ENCODE measurements at regions not wholly inside any gene's neighbourhood (a gene's known extent, or its start where the extent isn't known, plus 50 kb on each side); places are given as distances from the start of the nearest gene placed in this dataset.
"Not testable (repeated sequence)": the region's sequence is repeated elsewhere in the genome, so short reads cannot be mapped to it uniquely, and the experiment has no call there.

GRCh38 chr1:34367954-34368353 is 191.2 kb downstream of the C1orf94 start:
- TF ChIP-seq EZH2 (IDR thresholded peaks at IDR 0.05; ENCODE audit: low read depth) (no peak), CTCF (conservative IDR thresholded peaks at IDR 0.05) (no peak)
- BruUV-seq (replicated peaks) = no TSS peak
- POLR2A ChIA-PET (ENCODE audit: unreplicated experiment) = no interaction called here

GRCh38 chr1:34369701-34370455 is 193.2 kb downstream of the C1orf94 start:
- no peaks in the 10 kb centered on the region for H3F3A ChIP-seq (ENCODE audit: insufficient read depth, low read depth)
- no peak overlapping the region for H3K4me2 ChIP-seq
- no peaks in the 10 kb centered on the region for H3K9me3 ChIP-seq (ENCODE audit: insufficient read depth, low read depth)
- no peaks in the 10 kb centered on the region; the same call in 1 of the 2 replicates for H3K9me2 ChIP-seq (ENCODE audit: insufficient read depth)
- CTCF ChIA-PET = no interaction called here
- no TSS peak for BruUV-seq (replicated peaks)
- no peak overlapping the region for H3K27ac ChIP-seq
- POLR2A ChIA-PET (ENCODE audit: unreplicated experiment) = interaction anchor here (0.6 kb wide), 1 partner anchor 353 kb away, joined by 13 read pairs; no protein-coding TSS in a partner anchor
- intact Hi-C loops (cut with micrococcal nuclease; ENCODE audit: unreplicated experiment) = no loop called here
- no peaks in the 10 kb centered on the region for H4K20me1 ChIP-seq (ENCODE audit: insufficient read depth)
- no peaks in the 10 kb centered on the region for H3K79me2 ChIP-seq (ENCODE audit: low read depth)
- H2AFZ ChIP-seq = no peak overlapping the region
- H3K4me1 ChIP-seq (replicated peaks; ENCODE audit: insufficient read depth) = no peaks in the 10 kb centered on the region
- no peak for TF ChIP-seq CTCF (conservative IDR thresholded peaks at IDR 0.05)
- TF ChIP-seq EZH2 (IDR thresholded peaks at IDR 0.05; ENCODE audit: low read depth) = no peak
- H3K4me3 ChIP-seq = no peak overlapping the region
- no peak for DNase-seq
- H3K36me3 ChIP-seq (ENCODE audit: low read depth) = no peaks in the 10 kb centered on the region
- 0 out of 2 replicates have a peak, but pooled peaks cover 3% of the 10 kb centered on the region for H3K27me3 ChIP-seq (ENCODE audit: insufficient read depth, low read depth)

More at GRCh38 chr1:34367954-34368353, 191.2 kb downstream of the C1orf94 start:
- no peaks in the 10 kb centered on the region for H4K20me1 ChIP-seq (ENCODE audit: insufficient read depth)
- no peaks in the 10 kb centered on the region for H3K9me2 ChIP-seq (ENCODE audit: insufficient read depth)
- H2AFZ ChIP-seq = no peak overlapping the region
- no peak for DNase-seq
- H3K4me1 ChIP-seq (replicated peaks; ENCODE audit: insufficient read depth) = no peaks in the 10 kb centered on the region
- no peaks in the 10 kb centered on the region for H3K9me3 ChIP-seq (ENCODE audit: insufficient read depth, low read depth)
- no peaks in the 10 kb centered on the region for H3K36me3 ChIP-seq (ENCODE audit: low read depth)
- no peak overlapping the region for H3K4me3 ChIP-seq
- intact Hi-C loops (cut with micrococcal nuclease; ENCODE audit: unreplicated experiment) = no loop called here
- no peak overlapping the region for H3K27ac ChIP-seq
- CTCF ChIA-PET = no interaction called here
- no peak overlapping the region for H3K4me2 ChIP-seq
- no peaks in the 10 kb centered on the region for H3F3A ChIP-seq (ENCODE audit: insufficient read depth, low read depth)
- no peaks in the 10 kb centered on the region for H3K79me2 ChIP-seq (ENCODE audit: low read depth)
- H3K27me3 ChIP-seq (ENCODE audit: insufficient read depth, low read depth) = 0 out of 2 replicates have a peak, but pooled peaks cover 3% of the 10 kb centered on the region

GRCh38 chr1:34370748-34371147 is 194.0 kb downstream of the C1orf94 start:
- H3K36me3 ChIP-seq (ENCODE audit: low read depth) = no peaks in the 10 kb centered on the region
- no TSS peak for BruUV-seq (replicated peaks)
- H3F3A ChIP-seq (ENCODE audit: insufficient read depth, low read depth) = no peaks in the 10 kb centered on the region
- no peak overlapping the region for H3K4me3 ChIP-seq
- H3K27me3 ChIP-seq (ENCODE audit: insufficient read depth, low read depth) = 0 out of 2 replicates have a peak, but pooled peaks cover 3% of the 10 kb centered on the region
- H4K20me1 ChIP-seq (ENCODE audit: insufficient read depth) = no peaks in the 10 kb centered on the region
- TF ChIP-seq EZH2 (IDR thresholded peaks at IDR 0.05; ENCODE audit: low read depth) (no peak), CTCF (conservative IDR thresholded peaks at IDR 0.05) (no peak)
- DNase-seq = no peak
- no peak overlapping the region for H2AFZ ChIP-seq
- no peaks in the 10 kb centered on the region for H3K79me2 ChIP-seq (ENCODE audit: low read depth)
- no peaks in the 10 kb centered on the region for H3K4me1 ChIP-seq (replicated peaks; ENCODE audit: insufficient read depth)
- ChIA-PET POLR2A (ENCODE audit: unreplicated experiment) (no interaction called here), CTCF (no interaction called here)
- intact Hi-C loops (cut with micrococcal nuclease; ENCODE audit: unreplicated experiment) = no loop called here
- no peaks in the 10 kb centered on the region; the same call in 1 of the 2 replicates for H3K9me2 ChIP-seq (ENCODE audit: insufficient read depth)
- H3K4me2 ChIP-seq = no peak overlapping the region
- no peaks in the 10 kb centered on the region for H3K9me3 ChIP-seq (ENCODE audit: insufficient read depth, low read depth)
- H3K27ac ChIP-seq = no peak overlapping the region

- H3K4me1 ChIP-seq (replicated peaks; ENCODE audit: insufficient read depth); H3K27ac ChIP-seq; H3K4me3 ChIP-seq; BruUV-seq (replicated peaks); H3K4me2 ChIP-seq; intact Hi-C loops (cut with micrococcal nuclease; ENCODE audit: unreplicated experiment); H2AFZ ChIP-seq; H3F3A ChIP-seq (ENCODE audit: insufficient read depth, low read depth); H4K20me1 ChIP-seq (ENCODE audit: insufficient read depth); H3K9me2 ChIP-seq (ENCODE audit: insufficient read depth); POLR2A ChIA-PET (ENCODE audit: unreplicated experiment); H3K27me3 ChIP-seq (ENCODE audit: insufficient read depth, low read depth); H3K79me2 ChIP-seq (ENCODE audit: low read depth); CTCF ChIA-PET; DNase-seq; H3K9me3 ChIP-seq (ENCODE audit: insufficient read depth, low read depth); H3K36me3 ChIP-seq (ENCODE audit: low read depth): not testable (repeated sequence)
Observed at GRCh38 chr1:34371179-34371578, 194.5 kb downstream of the C1orf94 start.

All from PC-9 (cell line).